ENCODE measurements at regions not wholly inside any gene's neighbourhood (a gene's known extent, or its start where the extent isn't known, plus 50 kb on each side); places are given as distances from the start of the nearest gene placed in this dataset.

DNA sequence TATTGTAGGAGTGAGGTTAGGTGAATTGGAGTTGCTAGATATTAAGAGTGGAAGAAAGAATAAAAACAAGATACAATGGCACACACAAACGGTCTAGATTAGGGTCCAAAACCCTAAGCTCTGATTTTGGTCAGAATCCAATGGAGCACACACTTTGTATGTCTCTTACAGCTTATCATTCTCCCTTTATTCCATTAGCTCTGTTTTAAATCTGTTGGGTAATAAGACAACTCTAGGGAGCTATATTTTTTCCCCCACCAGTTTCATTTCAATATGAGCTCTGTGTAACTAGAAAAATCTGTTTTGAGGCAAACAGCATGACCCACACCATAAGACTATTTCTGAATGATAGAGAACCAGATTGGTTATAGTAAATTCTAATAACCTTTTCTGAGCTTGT lies 465.6 kb downstream of the ADGRL2 start:
- TF ChIP-seq, protein P1, sequence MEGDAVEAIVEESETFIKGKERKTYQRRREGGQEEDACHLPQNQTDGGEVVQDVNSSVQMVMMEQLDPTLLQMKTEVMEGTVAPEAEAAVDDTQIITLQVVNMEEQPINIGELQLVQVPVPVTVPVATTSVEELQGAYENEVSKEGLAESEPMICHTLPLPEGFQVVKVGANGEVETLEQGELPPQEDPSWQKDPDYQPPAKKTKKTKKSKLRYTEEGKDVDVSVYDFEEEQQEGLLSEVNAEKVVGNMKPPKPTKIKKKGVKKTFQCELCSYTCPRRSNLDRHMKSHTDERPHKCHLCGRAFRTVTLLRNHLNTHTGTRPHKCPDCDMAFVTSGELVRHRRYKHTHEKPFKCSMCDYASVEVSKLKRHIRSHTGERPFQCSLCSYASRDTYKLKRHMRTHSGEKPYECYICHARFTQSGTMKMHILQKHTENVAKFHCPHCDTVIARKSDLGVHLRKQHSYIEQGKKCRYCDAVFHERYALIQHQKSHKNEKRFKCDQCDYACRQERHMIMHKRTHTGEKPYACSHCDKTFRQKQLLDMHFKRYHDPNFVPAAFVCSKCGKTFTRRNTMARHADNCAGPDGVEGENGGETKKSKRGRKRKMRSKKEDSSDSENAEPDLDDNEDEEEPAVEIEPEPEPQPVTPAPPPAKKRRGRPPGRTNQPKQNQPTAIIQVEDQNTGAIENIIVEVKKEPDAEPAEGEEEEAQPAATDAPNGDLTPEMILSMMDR (IDR thresholded peaks at IDR 0.05), result no peak
- no peak for TF ChIP-seq POLR2A (IDR thresholded peaks at IDR 0.05)

All from adrenal gland (tissue), 5 donors.